ENCODE measurements at regions not wholly inside any gene's neighbourhood (a gene's known extent, or its start where the extent isn't known, plus 50 kb on each side); places are given as distances from the start of the nearest gene placed in this dataset.
A peak's percentile ranks its signal among the peaks of the same experiment; 100 is the strongest.

- DNase-seq (ENCODE audit: low spot score) (peak; percentile 4), ATAC-seq (no peak)
- Mint-ChIP-seq H3K27me3 (ENCODE audit: insufficient read depth, low read depth, poor library complexity) (no peaks in the 10 kb centered on the region), H3K27ac (no peak overlapping the region), H3K4me3 (no peak overlapping the region), H3K9me3 (peaks cover 12% of the 10 kb centered on the region), H3K36me3 (ENCODE audit: low read depth) (peaks cover 3% of the 10 kb centered on the region; the same call in 1 of the 3 replicates), H3K4me1 (no peaks in the 10 kb centered on the region)
- H3K79me2 ChIP-seq (replicated peaks; ENCODE audit: insufficient read depth): no peaks in the 10 kb centered on the region
- H3K4me3 ChIP-seq: no peak overlapping the region
- no peaks in the 10 kb centered on the region for H3K36me3 ChIP-seq (ENCODE audit: insufficient read depth)
- no peaks in the 10 kb centered on the region for H3K9me2 ChIP-seq (ENCODE audit: insufficient read depth)
- TF ChIP-seq EZH2 (IDR thresholded peaks at IDR 0.05; ENCODE audit: low read depth, unreplicated experiment): no peak
- TF ChIP-seq JUNB (IDR thresholded peaks at IDR 0.05; ENCODE audit: unreplicated experiment): no peak
- TF ChIP-seq, protein P1, sequence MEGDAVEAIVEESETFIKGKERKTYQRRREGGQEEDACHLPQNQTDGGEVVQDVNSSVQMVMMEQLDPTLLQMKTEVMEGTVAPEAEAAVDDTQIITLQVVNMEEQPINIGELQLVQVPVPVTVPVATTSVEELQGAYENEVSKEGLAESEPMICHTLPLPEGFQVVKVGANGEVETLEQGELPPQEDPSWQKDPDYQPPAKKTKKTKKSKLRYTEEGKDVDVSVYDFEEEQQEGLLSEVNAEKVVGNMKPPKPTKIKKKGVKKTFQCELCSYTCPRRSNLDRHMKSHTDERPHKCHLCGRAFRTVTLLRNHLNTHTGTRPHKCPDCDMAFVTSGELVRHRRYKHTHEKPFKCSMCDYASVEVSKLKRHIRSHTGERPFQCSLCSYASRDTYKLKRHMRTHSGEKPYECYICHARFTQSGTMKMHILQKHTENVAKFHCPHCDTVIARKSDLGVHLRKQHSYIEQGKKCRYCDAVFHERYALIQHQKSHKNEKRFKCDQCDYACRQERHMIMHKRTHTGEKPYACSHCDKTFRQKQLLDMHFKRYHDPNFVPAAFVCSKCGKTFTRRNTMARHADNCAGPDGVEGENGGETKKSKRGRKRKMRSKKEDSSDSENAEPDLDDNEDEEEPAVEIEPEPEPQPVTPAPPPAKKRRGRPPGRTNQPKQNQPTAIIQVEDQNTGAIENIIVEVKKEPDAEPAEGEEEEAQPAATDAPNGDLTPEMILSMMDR (conservative IDR thresholded peaks at IDR 0.05; ENCODE audit: low read depth in 2 of 2): peak in 1 of 2 experiments; percentile 45; a peak in 3 of 4 replicates
- TF ChIP-seq NANOG (IDR thresholded peaks at IDR 0.05; ENCODE audit: borderline replicate concordance): no peak
- H4K20me1 ChIP-seq (replicated peaks; ENCODE audit: insufficient read depth): no peaks in the 10 kb centered on the region
- H3K27me3 ChIP-seq (ENCODE audit: insufficient read depth): no peaks in the 10 kb centered on the region
- H3K4me1 ChIP-seq (ENCODE audit: insufficient read depth): peaks cover 3% of the 10 kb centered on the region; the same call in 1 of the 2 replicates
- H3K27ac ChIP-seq (ENCODE audit: low read depth): no peak overlapping the region
- H3K4me2 ChIP-seq: no peak overlapping the region
- no peak overlapping the region for H2AFZ ChIP-seq
- no peaks in the 10 kb centered on the region for H3F3A ChIP-seq (replicated peaks; ENCODE audit: low read depth)
Observed at GRCh38 chr14:39956372-39956771, 524.1 kb upstream of the FBXO33 start.

DNA sequence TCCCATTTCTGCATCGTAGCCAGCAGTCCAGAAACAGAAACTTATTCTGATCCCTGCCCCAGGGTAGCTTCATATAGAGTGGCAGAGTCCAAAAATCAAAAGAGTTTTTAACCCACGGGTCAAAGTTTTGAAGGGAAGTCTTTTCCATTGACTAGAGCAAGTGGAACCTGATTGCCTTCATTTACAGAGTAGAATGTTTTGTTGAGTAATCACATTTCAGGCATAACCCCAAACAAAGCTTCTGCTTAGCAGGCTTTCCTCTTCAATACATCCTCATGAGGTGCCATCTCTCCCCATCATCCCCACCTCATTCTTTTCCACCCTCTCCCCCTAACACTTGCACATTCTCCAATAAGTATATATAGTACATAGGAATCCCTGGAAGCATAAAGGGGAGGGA lies 516.0 kb upstream of the FBXO33 start:
- Histone ChIP-seq H3K27ac (ENCODE audit: low read depth) (no peak overlapping the region), H3K4me2 (no peak overlapping the region), H3K79me2 (replicated peaks; ENCODE audit: insufficient read depth) (no peaks in the 10 kb centered on the region), H3K4me1 (ENCODE audit: insufficient read depth) (no peaks in the 10 kb centered on the region), H3K27me3 (ENCODE audit: insufficient read depth) (no peaks in the 10 kb centered on the region), H3K9me2 (ENCODE audit: insufficient read depth) (no peaks in the 10 kb centered on the region), H3F3A (replicated peaks; ENCODE audit: low read depth) (no peaks in the 10 kb centered on the region), H3K4me3 (no peak overlapping the region), H2AFZ (no peak overlapping the region), H3K36me3 (ENCODE audit: insufficient read depth) (no peaks in the 10 kb centered on the region), H4K20me1 (replicated peaks; ENCODE audit: insufficient read depth) (no peaks in the 10 kb centered on the region)
- Mint-ChIP-seq H3K36me3 (ENCODE audit: low read depth) (no peaks in the 10 kb centered on the region; the same call in 2 of the 3 replicates), H3K9me3 (peaks cover 8% of the 10 kb centered on the region), H3K4me3 (no peak overlapping the region), H3K27ac (no peak overlapping the region), H3K4me1 (no peaks in the 10 kb centered on the region), H3K27me3 (ENCODE audit: insufficient read depth, low read depth, poor library complexity) (no peaks in the 10 kb centered on the region)
- DNase-seq (ENCODE audit: low spot score) (no peak), ATAC-seq (no peak)
- no peak for TF ChIP-seq REST (IDR thresholded peaks at IDR 0.05; ENCODE audit: unreplicated experiment)
- no peak for TF ChIP-seq ZNF331 (CRISPR knock-in tag; IDR thresholded peaks at IDR 0.05; ENCODE audit: low read depth)
- TF ChIP-seq, protein P1 (conservative IDR thresholded peaks at IDR 0.05; ENCODE audit: low read depth in 2 of 2): no peak

Measured in GM23338 (cell line).